Bronchial epithelial cell (primary cell): ENCODE measurements at regions not wholly inside any gene's neighbourhood (a gene's known extent, or its start where the extent isn't known, plus 50 kb on each side); places are given as distances from the start of the nearest gene placed in this dataset.
A peak's percentile ranks its signal among the peaks of the same experiment; 100 is the strongest.

Source experiments
- DNase-seq: peaks from one replicate; pipeline ENCODE4 v3.0.0-alpha.2; 2010; ENCODE audit warnings: low read depth
- FAIRE-seq: peaks from 2 replicates; lab custom pipeline; 2011; peaks lifted over from hg19 to GRCh38; lab: Jason Lieb, UNC
- H3K27me3 ChIP-seq: 2 replicates; pipeline ENCODE4 v1.5.1; 2011; ENCODE audit warnings: low read length; ENCODE audit not compliant: control insufficient read depth, insufficient read depth
- H3K36me3 ChIP-seq: 2 replicates; pipeline ENCODE4 v1.5.1; 2011; ENCODE audit warnings: low read length; ENCODE audit not compliant: control insufficient read depth, insufficient read depth
- H3K4me3 ChIP-seq: 2 replicates; pipeline ENCODE4 v1.5.1; 2011; ENCODE audit warnings: mild to moderate bottlenecking, low read depth, low read length, control low read depth
- CTCF ChIP-seq: IDR thresholded peaks from 2 replicates; pipeline ENCODE4 v1.5.1; 2011; ENCODE audit warnings: mild to moderate bottlenecking, moderate library complexity, low read length, control low read depth, inconsistent platforms; ENCODE audit not compliant: insufficient read depth, severe bottlenecking

GRCh38 chr21:23804866-23805265 is 1802.4 kb downstream of the MRPL39 start:
- no peaks in the 10 kb centered on the region for H3K27me3 ChIP-seq
- no peak for DNase-seq
- no peak for FAIRE-seq
- H3K36me3 ChIP-seq: no peaks in the 10 kb centered on the region
- H3K4me3 ChIP-seq: no peak overlapping the region
- TF ChIP-seq CTCF: no peak

- no peak overlapping the region for H3K4me3 ChIP-seq
- FAIRE-seq (no peak), DNase-seq (no peak)
- TF ChIP-seq CTCF: no peak
- no peaks in the 10 kb centered on the region for H3K27me3 ChIP-seq
- H3K36me3 ChIP-seq: no peaks in the 10 kb centered on the region
Observed at GRCh38 chr21:23801292-23801691, 1806.0 kb downstream of the MRPL39 start.

GRCh38 chr21:23799376-23799775 is 1807.9 kb downstream of the MRPL39 start:
- H3K4me3 ChIP-seq: no peak overlapping the region
- no peak for TF ChIP-seq CTCF
- no peaks in the 10 kb centered on the region for H3K27me3 ChIP-seq
- no peaks in the 10 kb centered on the region for H3K36me3 ChIP-seq
- DNase-seq (no peak), FAIRE-seq (no peak)

GRCh38 chr21:23792300-23792699 is 1815.0 kb downstream of the MRPL39 start:
- H3K27me3 ChIP-seq: no peaks in the 10 kb centered on the region

GRCh38 chr21:23789864-23790263 is 1817.4 kb downstream of the MRPL39 start:
- FAIRE-seq (peak; percentile 50), DNase-seq (no peak)
- H3K36me3 ChIP-seq: no peaks in the 10 kb centered on the region
- no peak overlapping the region for H3K4me3 ChIP-seq
- no peak for TF ChIP-seq CTCF
- H3K27me3 ChIP-seq: no peaks in the 10 kb centered on the region

More at GRCh38 chr21:23792300-23792699, 1815.0 kb downstream of the MRPL39 start:
- TF ChIP-seq CTCF: no peak
- FAIRE-seq (no peak), DNase-seq (no peak)
- H3K36me3 ChIP-seq: no peaks in the 10 kb centered on the region
- H3K4me3 ChIP-seq: no peak overlapping the region

- no peaks in the 10 kb centered on the region for H3K27me3 ChIP-seq
- DNase-seq: no peak
- H3K36me3 ChIP-seq: no peaks in the 10 kb centered on the region
- no peak for FAIRE-seq
- TF ChIP-seq CTCF: no peak
- no peak overlapping the region for H3K4me3 ChIP-seq
Observed at GRCh38 chr21:23780326-23780725, 1827.0 kb downstream of the MRPL39 start.
